HepG2 (cell line): ENCODE measurements at regions not wholly inside any gene's neighbourhood (a gene's known extent, or its start where the extent isn't known, plus 50 kb on each side); places are given as distances from the start of the nearest gene placed in this dataset.

Experiments used
- ELK4 ChIP-seq: sonication (generic); formaldehyde crosslinking; IDR thresholded peaks from 2 replicates; pipeline ENCODE4 v1.9.0; 2021; ENCODE audit warnings: missing genetic modification reagents, borderline replicate concordance
- KLF6 ChIP-seq: IDR thresholded peaks from 2 replicates; pipeline ENCODE4 v1.8.0; 2016; ENCODE audit warnings: missing biosample characterization, missing genetic modification reagents
- MEIS1 ChIP-seq: sonication (generic); formaldehyde crosslinking; IDR thresholded peaks from 2 replicates; pipeline ENCODE4 v1.9.0; 2021; ENCODE audit warnings: mild to moderate bottlenecking, missing genetic modification reagents, moderate library complexity, borderline replicate concordance
- TBP ChIP-seq: sonication (generic); formaldehyde crosslinking; IDR thresholded peaks from 2 replicates; pipeline ENCODE4 v1.5.0; 2020; ENCODE audit warnings: missing genetic modification reagents
- TCF7L2 ChIP-seq: IDR thresholded peaks from 2 replicates; pipeline ENCODE4 v1.6.1; 2011; ENCODE audit warnings: mild to moderate bottlenecking, low read depth, low read length, moderate library complexity
- YY1 ChIP-seq: IDR thresholded peaks from 2 replicates; pipeline ENCODE4 v1.6.1; 2011; ENCODE audit warnings: low read length, low read depth, moderate library complexity, mild to moderate bottlenecking; ENCODE audit not compliant: insufficient read depth, insufficient replicate concordance
- ZNF883 ChIP-seq: sonication (generic); formaldehyde crosslinking; IDR thresholded peaks from 2 replicates; pipeline ENCODE4 v1.5.1; 2020; ENCODE audit warnings: mild to moderate bottlenecking, missing genetic modification reagents; ENCODE audit errors: not compliant biosample characterization
- TF ChIP-seq, protein P1 (sequence below): sonication (generic); formaldehyde crosslinking; IDR thresholded peaks from 2 replicates; pipeline ENCODE4 v1.5.0; 2020; ENCODE audit warnings: mild to moderate bottlenecking, missing genetic modification reagents, moderate library complexity

- TF ChIP-seq ELK4 (no peak), TBP (CRISPR knock-in tag) (no peak), TCF7L2 (no peak), KLF6 (CRISPR knock-in tag) (no peak), YY1 (no peak), MEIS1 (CRISPR knock-in tag) (no peak), ZNF883 (CRISPR knock-in tag) (no peak)
- TF ChIP-seq, protein P1, sequence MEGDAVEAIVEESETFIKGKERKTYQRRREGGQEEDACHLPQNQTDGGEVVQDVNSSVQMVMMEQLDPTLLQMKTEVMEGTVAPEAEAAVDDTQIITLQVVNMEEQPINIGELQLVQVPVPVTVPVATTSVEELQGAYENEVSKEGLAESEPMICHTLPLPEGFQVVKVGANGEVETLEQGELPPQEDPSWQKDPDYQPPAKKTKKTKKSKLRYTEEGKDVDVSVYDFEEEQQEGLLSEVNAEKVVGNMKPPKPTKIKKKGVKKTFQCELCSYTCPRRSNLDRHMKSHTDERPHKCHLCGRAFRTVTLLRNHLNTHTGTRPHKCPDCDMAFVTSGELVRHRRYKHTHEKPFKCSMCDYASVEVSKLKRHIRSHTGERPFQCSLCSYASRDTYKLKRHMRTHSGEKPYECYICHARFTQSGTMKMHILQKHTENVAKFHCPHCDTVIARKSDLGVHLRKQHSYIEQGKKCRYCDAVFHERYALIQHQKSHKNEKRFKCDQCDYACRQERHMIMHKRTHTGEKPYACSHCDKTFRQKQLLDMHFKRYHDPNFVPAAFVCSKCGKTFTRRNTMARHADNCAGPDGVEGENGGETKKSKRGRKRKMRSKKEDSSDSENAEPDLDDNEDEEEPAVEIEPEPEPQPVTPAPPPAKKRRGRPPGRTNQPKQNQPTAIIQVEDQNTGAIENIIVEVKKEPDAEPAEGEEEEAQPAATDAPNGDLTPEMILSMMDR = no peak
Measured at GRCh38 chr5:174491761-174492350, 232.5 kb upstream of the MSX2 start.
